ENCODE measurements at regions not wholly inside any gene's neighbourhood (a gene's known extent, or its start where the extent isn't known, plus 50 kb on each side); places are given as distances from the start of the nearest gene placed in this dataset.

GRCh38 chr2:217081799-217082198 lies 221.9 kb upstream of the TNP1 start:
- no peak for TF ChIP-seq POLR2A (IDR thresholded peaks at IDR 0.05)
- TF ChIP-seq POLR2AphosphoS5 (IDR thresholded peaks at IDR 0.05) = no peak

Measured in prostate gland (tissue), 1 donor.